Posterior vena cava (tissue), 2 donors: ENCODE measurements at regions not wholly inside any gene's neighbourhood (a gene's known extent, or its start where the extent isn't known, plus 50 kb on each side); places are given as distances from the start of the nearest gene placed in this dataset.
"Not testable (repeated sequence)": the region's sequence is repeated elsewhere in the genome, so short reads cannot be mapped to it uniquely, and the experiment has no call there.

Experiments used
- DNase-seq: peaks from one replicate; pipeline ENCODE4 v3.0.0-alpha.2; 2020; ENCODE audit warnings: low spot score
- intact Hi-C, 2 donors: fragments of 100-400 bp; cut with DNase I; formaldehyde crosslinking; loops; one replicate each; pipeline versions ENCODE4 v1.14.1 to v1.14.2; 2022 to 2023
- donor health status: DM: yes; HTN: yes; CAD: no.
- donor health status: DM: yes; HTN: yes; CAD: no.

- intact Hi-C loops, result no loop called here
- DNase-seq, result no peak
Observed at GRCh38 chr4:127394516-127394915, 238.2 kb upstream of the INTU start.

DNA sequence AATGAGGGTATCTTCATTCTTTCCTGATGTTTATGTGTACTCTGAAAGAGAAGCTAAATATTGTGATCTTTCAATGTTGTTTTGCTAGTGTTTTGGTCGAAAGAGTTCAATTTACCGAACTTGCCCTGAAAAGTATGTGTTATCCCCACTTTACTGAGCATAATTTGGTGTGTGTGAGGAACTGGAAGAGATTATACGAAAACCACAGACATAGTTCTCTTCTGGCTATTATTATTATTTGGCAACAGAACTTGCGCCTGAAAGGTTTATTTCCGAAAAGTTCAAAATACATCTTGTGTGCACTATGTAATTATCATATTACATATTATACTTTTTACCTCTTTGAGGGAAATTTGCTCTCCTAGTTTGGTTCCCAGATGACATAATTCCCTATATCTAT lies 232.5 kb upstream of the INTU start:
- no peak for DNase-seq
- intact Hi-C loops, result no loop called here

DNA sequence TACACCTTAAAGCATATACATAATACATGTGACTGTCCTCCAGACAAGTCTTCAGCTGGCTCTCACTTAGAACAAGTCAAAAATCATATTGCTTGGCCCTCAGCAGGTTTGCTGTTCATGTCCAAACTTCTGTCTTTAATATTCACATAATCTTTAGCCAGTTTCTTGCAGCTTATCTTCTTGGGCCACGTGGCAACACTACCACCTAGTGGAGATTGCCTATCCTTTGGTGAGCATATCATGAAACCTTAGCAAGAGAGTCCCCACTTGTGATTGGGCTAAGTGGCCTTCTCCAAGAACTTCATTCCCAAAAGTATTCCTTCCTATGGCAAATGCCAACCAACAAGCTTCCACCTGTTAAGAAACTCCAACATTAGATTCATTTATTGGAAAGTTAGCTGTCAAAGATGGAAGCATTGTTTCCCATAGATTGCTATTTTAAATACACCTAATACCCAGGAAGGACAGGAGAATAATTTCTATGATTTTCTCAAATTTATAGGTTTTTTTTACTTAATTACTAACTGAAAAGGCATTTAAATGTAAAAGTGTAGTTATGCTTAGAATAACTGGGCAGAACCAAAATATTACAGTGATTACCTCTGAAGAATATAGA lies 231.9 kb upstream of the INTU start:
- intact Hi-C loops, result no loop called here
- peak; percentile 82 for DNase-seq

DNA sequence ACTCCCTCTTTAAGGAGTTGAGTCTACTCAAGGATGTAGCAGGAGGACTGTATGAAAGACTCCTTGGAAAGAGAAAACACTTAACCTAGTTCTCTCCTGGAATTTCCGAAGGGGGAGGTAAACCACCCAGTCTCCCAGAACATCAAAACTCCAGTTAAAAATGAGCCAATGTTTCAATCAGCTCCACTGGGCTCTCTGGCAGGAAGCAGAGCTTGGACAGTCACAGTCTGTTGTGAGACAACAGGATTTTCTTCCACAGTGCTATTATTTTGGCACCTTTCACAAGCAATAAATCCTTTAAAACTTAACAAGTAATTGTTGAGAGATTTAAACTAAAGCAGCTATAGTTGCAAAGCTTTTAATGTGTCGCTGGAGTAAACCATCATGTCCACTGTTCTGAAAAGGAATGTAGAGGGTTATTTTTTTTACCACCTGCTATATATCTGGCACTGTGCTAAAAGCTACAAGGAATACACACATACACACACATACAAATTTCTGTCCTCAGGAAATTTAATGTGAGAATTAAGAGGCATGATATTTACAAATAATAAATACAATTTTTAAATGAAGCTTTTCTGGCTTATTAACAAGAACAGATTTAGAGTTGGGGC lies 229.2 kb upstream of the INTU start:
- intact Hi-C loops, result no loop called here
- DNase-seq, result no peak

DNA sequence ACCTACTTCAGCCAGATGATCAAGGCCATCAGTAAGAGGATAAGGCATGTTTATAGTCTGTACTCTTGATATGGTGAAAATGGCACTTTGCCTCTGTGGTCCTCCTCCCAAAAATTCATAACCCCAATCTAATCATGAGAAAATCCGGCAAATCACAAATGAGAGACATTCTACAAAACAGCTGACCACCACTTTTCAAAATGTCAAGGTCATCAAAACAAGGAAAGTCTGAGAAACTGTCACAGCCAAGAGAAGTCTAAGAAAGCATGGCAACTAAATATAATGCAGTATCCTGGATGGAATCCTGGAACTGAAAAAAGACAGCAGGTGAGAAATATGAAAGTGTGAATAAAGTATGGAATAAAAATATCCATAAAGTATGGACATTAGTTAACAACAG lies 226.6 kb upstream of the INTU start:
- no peak for DNase-seq
- intact Hi-C loops, result no loop called here

DNA sequence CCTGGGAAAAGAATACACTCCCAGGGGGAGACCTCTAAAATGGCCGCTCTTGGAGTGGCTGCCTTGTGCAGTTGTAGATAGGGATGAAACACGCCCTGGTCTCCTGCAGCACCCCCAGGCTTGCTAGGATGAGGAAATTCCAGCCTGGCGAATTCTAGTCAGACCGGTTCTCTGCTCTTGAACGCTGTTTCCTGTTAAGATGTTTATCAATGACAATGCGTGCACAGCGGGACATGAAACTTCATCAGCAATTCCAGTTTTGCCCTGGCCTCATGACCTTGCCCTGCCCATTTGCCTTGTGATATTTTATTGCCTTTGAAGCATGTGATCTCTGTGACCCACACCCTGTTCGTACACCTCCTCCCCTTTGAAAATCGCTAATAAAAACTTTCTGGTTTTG lies 225.2 kb upstream of the INTU start:
- intact Hi-C loops, DNase-seq: not testable (repeated sequence)

- DNase-seq, result peak; percentile 84
- intact Hi-C loops, result loop anchor here in 1 of 2 donors (10.0 kb wide), 1 partner anchor 1095 kb away; no protein-coding TSS in a partner anchor
Observed at GRCh38 chr4:127410201-127410600, 222.6 kb upstream of the INTU start.

DNA sequence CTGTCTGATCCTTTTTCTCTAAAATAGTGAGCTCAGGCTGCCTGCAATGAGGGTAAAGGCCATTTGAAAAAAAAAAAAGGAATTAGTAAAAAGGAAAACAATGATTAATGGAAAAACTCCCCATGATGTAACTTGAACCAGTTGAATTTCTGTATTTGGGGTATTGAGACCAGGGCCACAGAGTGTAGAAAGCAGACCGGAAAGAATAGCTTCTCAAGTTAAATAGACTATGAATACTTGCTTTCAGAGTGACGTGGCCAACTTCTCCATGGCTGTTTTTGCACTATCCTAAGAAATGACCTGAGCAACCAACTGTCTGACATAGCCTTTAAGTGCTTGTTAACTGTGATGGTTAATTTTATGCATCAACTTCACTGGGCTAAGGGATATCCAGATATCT lies 222.1 kb upstream of the INTU start:
- DNase-seq, result no peak
- intact Hi-C loops, result loop anchor here in 1 of 2 donors (10.0 kb wide), 1 partner anchor 1094 kb away; no protein-coding TSS in a partner anchor

- DNase-seq, result no peak
- intact Hi-C loops, result loop anchor here in 1 of 2 donors (10.0 kb wide), 1 partner anchor 1090 kb away; no protein-coding TSS in a partner anchor
Observed at GRCh38 chr4:127414951-127415606, 217.7 kb upstream of the INTU start.

- intact Hi-C loops, result loop anchor here in 1 of 2 donors (10.0 kb wide), 1 partner anchor 1089 kb away; no protein-coding TSS in a partner anchor
- DNase-seq, result peak; percentile 64
Observed at GRCh38 chr4:127416115-127416514, 216.6 kb upstream of the INTU start.

DNA sequence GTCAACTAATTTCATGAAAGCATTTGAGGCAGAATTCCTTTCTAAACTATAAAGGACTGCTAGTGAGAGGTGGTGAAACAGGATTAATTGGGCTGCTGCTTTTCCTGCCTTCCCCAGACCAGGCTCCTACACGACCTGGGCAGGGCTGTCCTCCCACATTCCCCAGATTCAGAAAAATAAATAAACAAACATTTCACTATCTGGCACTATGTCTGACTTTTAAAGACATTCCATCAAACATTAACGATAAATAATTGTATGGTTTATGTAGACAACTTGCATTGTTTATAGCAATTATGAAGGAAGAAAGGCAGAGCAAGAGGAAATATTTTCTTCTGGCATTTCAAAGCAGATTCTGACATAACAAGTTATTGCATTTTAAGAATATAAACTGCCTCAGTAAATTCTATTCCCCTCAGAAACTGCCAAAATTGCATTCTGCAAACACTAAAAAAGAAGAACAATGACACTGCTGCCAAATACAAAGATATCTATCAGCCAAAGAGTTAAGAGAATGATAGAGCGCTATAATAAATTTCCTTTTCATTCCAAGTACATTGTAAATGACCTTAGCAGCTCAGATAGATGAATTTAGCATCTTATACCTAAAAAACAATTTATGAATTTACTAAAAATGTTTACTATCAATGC lies 214.7 kb upstream of the INTU start:
- intact Hi-C loops, result loop anchor here in 1 of 2 donors (10.0 kb wide), 1 partner anchor 1087 kb away; no protein-coding TSS in a partner anchor
- no peak for DNase-seq

DNA sequence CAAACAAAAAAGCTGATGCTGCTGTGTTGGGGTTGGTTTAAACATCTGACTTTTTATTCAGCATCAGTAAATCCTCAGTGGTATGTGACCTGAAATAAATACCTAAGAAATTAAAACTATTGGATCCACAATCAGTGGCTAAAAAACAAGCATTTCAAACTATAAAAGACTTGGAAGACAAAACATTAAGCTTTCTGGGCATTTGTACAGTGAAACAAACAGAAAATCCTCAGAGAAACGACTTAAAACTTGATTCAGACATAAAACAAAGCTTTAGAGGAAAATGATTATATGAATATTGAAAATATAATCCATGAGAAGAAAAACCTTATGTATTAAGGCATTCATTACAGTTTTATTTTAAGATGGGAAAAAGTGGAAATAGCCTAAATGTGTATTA lies 213.3 kb upstream of the INTU start:
- no peak for DNase-seq

GRCh38 chr4:127421437-127421836 lies 211.3 kb upstream of the INTU start:
- intact Hi-C loops, result no loop called here
- DNase-seq, result no peak

More for the DNA sequence above, 213.3 kb upstream of the INTU start:
- intact Hi-C loops, result loop anchor here in 1 of 2 donors (10.0 kb wide), 1 partner anchor 1085 kb away; no protein-coding TSS in a partner anchor

GRCh38 chr4:127425202-127425845 lies 207.4 kb upstream of the INTU start:
- no peak for DNase-seq
- intact Hi-C loops, result no loop called here

GRCh38 chr4:127425851-127426250 lies 206.9 kb upstream of the INTU start:
- intact Hi-C loops, result no loop called here
- DNase-seq, result no peak

GRCh38 chr4:127441571-127441970 lies 191.2 kb upstream of the INTU start:
- intact Hi-C loops, result no loop called here
- DNase-seq, result no peak

DNA sequence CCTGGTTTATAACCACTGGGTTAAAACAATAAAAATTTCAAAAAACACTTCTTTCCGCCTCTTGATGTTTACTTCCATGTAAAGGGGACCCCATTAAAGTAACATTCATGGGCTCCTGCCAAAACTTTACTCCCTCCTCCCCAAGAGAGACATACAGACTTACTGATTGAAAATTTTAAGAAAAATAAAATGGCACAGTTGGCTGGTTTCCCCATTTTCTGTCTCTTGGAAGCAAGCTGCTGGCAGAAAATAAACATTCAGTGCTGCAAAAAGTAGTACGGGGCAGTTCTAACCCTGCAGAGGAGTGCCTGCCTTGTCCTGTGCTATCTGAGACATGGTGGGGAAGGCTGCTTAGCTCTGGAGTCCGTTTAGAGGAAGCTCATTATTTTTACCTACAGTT lies 187.3 kb upstream of the INTU start:
- intact Hi-C loops, result no loop called here
- no peak for DNase-seq

DNA sequence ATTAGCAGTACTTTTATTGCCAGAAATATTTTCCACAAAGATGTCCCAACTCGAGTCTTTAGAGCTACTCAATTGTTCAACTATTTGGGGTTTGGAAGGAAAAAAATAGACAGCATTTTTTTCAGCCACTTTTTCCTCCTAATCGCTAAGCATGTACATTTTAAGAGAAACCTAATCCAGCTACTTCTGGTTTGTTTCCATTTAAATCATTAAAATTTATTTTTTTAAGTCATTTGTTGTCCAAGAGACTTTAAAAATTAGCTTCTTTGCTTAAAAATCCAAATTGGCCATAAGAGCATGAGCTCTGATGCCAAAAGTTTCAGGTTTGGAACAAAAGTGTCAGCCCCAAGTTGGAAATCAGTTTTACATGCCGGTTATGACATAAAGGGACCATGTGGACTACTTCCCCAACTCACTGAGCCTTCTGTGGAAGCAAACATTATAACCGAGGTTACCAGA lies 186.3 kb upstream of the INTU start:
- intact Hi-C loops, result no loop called here

GRCh38 chr4:127448986-127449385 lies 183.8 kb upstream of the INTU start:
- no peak for DNase-seq
- intact Hi-C loops, result no loop called here

More for the DNA sequence above, 186.3 kb upstream of the INTU start:
- DNase-seq, result no peak
